OCI-LY1 (cell line): ENCODE measurements at regions not wholly inside any gene's neighbourhood (a gene's known extent, or its start where the extent isn't known, plus 50 kb on each side); places are given as distances from the start of the nearest gene placed in this dataset.
"Not testable (repeated sequence)": the region's sequence is repeated elsewhere in the genome, so short reads cannot be mapped to it uniquely, and the experiment has no call there.

ENCODE experiments used
- H2AFZ ChIP-seq: fragments of 200-600 bp; sonication (generic), shearing (Covaris generic); 2 replicates; pipeline ENCODE4 v1.6.0; 2014; ENCODE audit warnings: antibody characterized with exemption, mild to moderate bottlenecking, low read length
- H3F3A ChIP-seq: fragments of 200-600 bp; sonication (generic), shearing (Covaris generic); 2 replicates; pipeline ENCODE4 v1.6.0; 2014; ENCODE audit warnings: mild to moderate bottlenecking, antibody characterized with exemption, low read length, moderate library complexity; ENCODE audit not compliant: insufficient read depth
- H3K27ac ChIP-seq: fragments of 200-600 bp; sonication (generic); 2 replicates; pipeline ENCODE4 v1.5.1; 2014; ENCODE audit warnings: low read length, mixed run types, mild to moderate bottlenecking, low read depth; ENCODE audit not compliant: poor library complexity, severe bottlenecking
- H3K27me3 ChIP-seq: fragments of 200-600 bp; sonication (generic); 2 replicates; pipeline ENCODE4 v1.6.0; 2014; ENCODE audit warnings: antibody characterized with exemption, mild to moderate bottlenecking, low read length, moderate library complexity; ENCODE audit not compliant: insufficient read depth
- H3K36me3 ChIP-seq: fragments of 200-600 bp; sonication (generic); 2 replicates; pipeline ENCODE4 v1.6.1; 2014; ENCODE audit warnings: mild to moderate bottlenecking, antibody characterized with exemption, low read length, moderate library complexity, mixed read lengths; ENCODE audit not compliant: insufficient read depth
- H3K4me1 ChIP-seq: fragments of 200-600 bp; sonication (generic); 2 replicates; pipeline ENCODE4 v1.5.1; 2014; ENCODE audit warnings: mild to moderate bottlenecking, low read length, moderate library complexity; ENCODE audit not compliant: insufficient read depth, severe bottlenecking
- H3K4me2 ChIP-seq: fragments of 200-600 bp; sonication (generic), shearing (Covaris generic); 2 replicates; pipeline ENCODE4 v1.6.1; 2014; ENCODE audit warnings: low read length
- H3K4me3 ChIP-seq: fragments of 200-600 bp; sonication (generic); 2 replicates; pipeline ENCODE4 v1.5.1; 2014; ENCODE audit warnings: low read length, low read depth, mild to moderate bottlenecking, mixed read lengths; ENCODE audit not compliant: poor library complexity, severe bottlenecking
- H3K79me2 ChIP-seq: fragments of 200-600 bp; shearing (Covaris generic); 2 replicates; pipeline ENCODE4 v1.6.1; 2016; ENCODE audit warnings: mixed run types, low read length, mixed read lengths; ENCODE audit not compliant: insufficient read depth
- H3K9ac ChIP-seq: fragments of 200-600 bp; sonication (generic), shearing (Covaris generic); 2 replicates; pipeline ENCODE4 v1.6.1; 2014; ENCODE audit warnings: mild to moderate bottlenecking, low read length, mixed read lengths
- H3K9me2 ChIP-seq: fragments of 200-600 bp; sonication (generic), shearing (Covaris generic); 2 replicates; pipeline ENCODE4 v1.6.1; 2014; ENCODE audit warnings: low read depth, mild to moderate bottlenecking, low read length, mixed read lengths
- H3K9me3 ChIP-seq: fragments of 200-600 bp; shearing (Covaris generic); 2 replicates; pipeline ENCODE4 v1.6.1; 2014; ENCODE audit warnings: low read length, mixed read lengths
- H4K20me1 ChIP-seq: fragments of 200-600 bp; sonication (generic), shearing (Covaris generic); 2 replicates; pipeline ENCODE4 v1.6.0; 2016; ENCODE audit warnings: mild to moderate bottlenecking, low read length; ENCODE audit not compliant: insufficient read depth
- CTCF ChIP-seq: fragments of 200-600 bp; sonication (generic), shearing (Covaris generic); IDR thresholded peaks from 2 replicates; pipeline ENCODE4 v1.5.1; 2017; ENCODE audit warnings: mild to moderate bottlenecking, antibody characterized with exemption, low read length, moderate library complexity, mixed read lengths
- EZH2 ChIP-seq: fragments of 200-600 bp; sonication (generic), shearing (Covaris generic); IDR thresholded peaks from 2 replicates; pipeline ENCODE4 v1.8.0; 2017; ENCODE audit warnings: borderline replicate concordance, mixed run types, mild to moderate bottlenecking, antibody characterized with exemption, low read length, moderate library complexity, mixed read lengths

GRCh38 chr13:91248249-91248648 is 99.2 kb upstream of the MIR17HG start:
- no peaks in the 10 kb centered on the region for H3K9me3 ChIP-seq
- H3F3A ChIP-seq = no peaks in the 10 kb centered on the region
- H3K9me2 ChIP-seq = no peaks in the 10 kb centered on the region
- H4K20me1 ChIP-seq = no peaks in the 10 kb centered on the region
- H3K4me2 ChIP-seq = no peak overlapping the region
- no peaks in the 10 kb centered on the region for H3K79me2 ChIP-seq
- no peaks in the 10 kb centered on the region for H3K4me1 ChIP-seq
- H3K9ac ChIP-seq = no peak overlapping the region
- H3K27me3 ChIP-seq = no peaks in the 10 kb centered on the region
- H3K36me3 ChIP-seq = no peaks in the 10 kb centered on the region
- no peak overlapping the region for H3K4me3 ChIP-seq
- H2AFZ ChIP-seq = no peak overlapping the region
- TF ChIP-seq EZH2 (no peak), CTCF (no peak)
- no peak overlapping the region for H3K27ac ChIP-seq

GRCh38 chr13:91249370-91249769 is 98.1 kb upstream of the MIR17HG start:
- no peaks in the 10 kb centered on the region for H3F3A ChIP-seq
- H3K9me2 ChIP-seq = no peaks in the 10 kb centered on the region
- no peak overlapping the region for H3K4me2 ChIP-seq
- no peaks in the 10 kb centered on the region for H3K9me3 ChIP-seq
- H3K4me1 ChIP-seq = no peaks in the 10 kb centered on the region
- no peaks in the 10 kb centered on the region for H4K20me1 ChIP-seq
- H3K79me2 ChIP-seq = no peaks in the 10 kb centered on the region
- H3K27ac ChIP-seq = no peak overlapping the region
- no peaks in the 10 kb centered on the region for H3K36me3 ChIP-seq
- H2AFZ ChIP-seq = no peak overlapping the region
- no peaks in the 10 kb centered on the region for H3K27me3 ChIP-seq
- TF ChIP-seq CTCF = no peak
- TF ChIP-seq EZH2 = no peak
- H3K9ac ChIP-seq = no peak overlapping the region
- no peak overlapping the region for H3K4me3 ChIP-seq

- no peak overlapping the region for H3K27ac ChIP-seq
- H3K27me3 ChIP-seq = no peaks in the 10 kb centered on the region
- no peak overlapping the region for H3K4me3 ChIP-seq
- H3K9me2 ChIP-seq = no peaks in the 10 kb centered on the region
- H4K20me1 ChIP-seq = no peaks in the 10 kb centered on the region
- TF ChIP-seq EZH2 = no peak
- no peak for TF ChIP-seq CTCF
- H3K4me1 ChIP-seq = no peaks in the 10 kb centered on the region
- H3K9ac ChIP-seq = no peak overlapping the region
- no peaks in the 10 kb centered on the region for H3K9me3 ChIP-seq
- H3K79me2 ChIP-seq = no peaks in the 10 kb centered on the region
- no peaks in the 10 kb centered on the region for H3F3A ChIP-seq
- no peak overlapping the region for H3K4me2 ChIP-seq
- H3K36me3 ChIP-seq = no peaks in the 10 kb centered on the region
- no peak overlapping the region for H2AFZ ChIP-seq
Observed at GRCh38 chr13:91249861-91250260, 97.6 kb upstream of the MIR17HG start.

GRCh38 chr13:91251573-91251972 is 95.9 kb upstream of the MIR17HG start:
- not testable (repeated sequence) for H3K4me2 ChIP-seq, H2AFZ ChIP-seq, H3K36me3 ChIP-seq, H3K4me1 ChIP-seq, H3K79me2 ChIP-seq, H3K4me3 ChIP-seq, H3F3A ChIP-seq, H3K9me3 ChIP-seq, H3K27ac ChIP-seq, H3K9ac ChIP-seq, H3K27me3 ChIP-seq, H3K9me2 ChIP-seq, H4K20me1 ChIP-seq
